ENCODE measurements at regions not wholly inside any gene's neighbourhood (a gene's known extent, or its start where the extent isn't known, plus 50 kb on each side); places are given as distances from the start of the nearest gene placed in this dataset.
"Not testable (repeated sequence)": the region's sequence is repeated elsewhere in the genome, so short reads cannot be mapped to it uniquely, and the experiment has no call there.

- TF ChIP-seq CTCF (IDR thresholded peaks at IDR 0.05) = no peak
- H3K79me2 ChIP-seq = no peaks in the 10 kb centered on the region
- H3K4me1 ChIP-seq = no peaks in the 10 kb centered on the region
- H3K9ac ChIP-seq = no peak overlapping the region
- no peaks in the 10 kb centered on the region for H3K36me3 ChIP-seq (ENCODE audit: control insufficient read depth, insufficient read depth, low read length)
- no peaks in the 10 kb centered on the region for H3K27me3 ChIP-seq (ENCODE audit: control insufficient read depth, insufficient read depth, low read length)
- no peak overlapping the region for H3K4me3 ChIP-seq (ENCODE audit: low read depth, low read length)
- H3K4me2 ChIP-seq (ENCODE audit: low read length) = no peak overlapping the region
- no peak overlapping the region for H3K27ac ChIP-seq
- H3K9me3 ChIP-seq (ENCODE audit: control insufficient read depth, low read length) = no peaks in the 10 kb centered on the region
- H2AFZ ChIP-seq = no peak overlapping the region
Measured at GRCh38 chr5:19274578-19274977, 713.4 kb downstream of the CDH18 start.

DNA sequence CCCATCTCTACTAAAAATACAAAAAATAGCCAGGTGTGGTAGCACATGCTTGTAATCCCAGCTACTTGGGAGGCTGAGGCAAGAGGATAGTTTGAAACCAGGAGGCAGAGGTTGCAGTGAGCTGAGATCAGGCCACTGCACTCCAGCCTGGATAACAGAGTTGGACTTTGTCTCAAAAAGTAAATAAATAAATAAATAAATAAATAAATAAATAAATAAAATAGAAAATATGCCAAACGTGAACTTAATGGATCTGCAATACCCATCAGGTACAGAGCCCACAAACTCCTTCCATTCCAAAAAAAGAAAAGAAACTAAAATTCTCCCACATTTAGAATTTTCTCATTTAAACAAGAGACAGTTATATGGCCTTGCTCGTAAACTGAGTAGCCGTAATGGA, 702.7 kb downstream of the CDH18 start:
- H3K9ac ChIP-seq = no peak overlapping the region
- H3K36me3 ChIP-seq (ENCODE audit: control insufficient read depth, insufficient read depth, low read length) = no peaks in the 10 kb centered on the region
- no peak for TF ChIP-seq CTCF (IDR thresholded peaks at IDR 0.05)
- no peak overlapping the region for H3K4me2 ChIP-seq (ENCODE audit: low read length)
- H3K4me3 ChIP-seq (ENCODE audit: low read depth, low read length) = no peak overlapping the region
- no peaks in the 10 kb centered on the region for H3K9me3 ChIP-seq (ENCODE audit: control insufficient read depth, low read length)
- no peak overlapping the region for H2AFZ ChIP-seq
- no peaks in the 10 kb centered on the region for H3K27me3 ChIP-seq (ENCODE audit: control insufficient read depth, insufficient read depth, low read length)
- H3K4me1 ChIP-seq = no peaks in the 10 kb centered on the region
- no peak overlapping the region for H3K27ac ChIP-seq
- H3K79me2 ChIP-seq = no peaks in the 10 kb centered on the region

DNA sequence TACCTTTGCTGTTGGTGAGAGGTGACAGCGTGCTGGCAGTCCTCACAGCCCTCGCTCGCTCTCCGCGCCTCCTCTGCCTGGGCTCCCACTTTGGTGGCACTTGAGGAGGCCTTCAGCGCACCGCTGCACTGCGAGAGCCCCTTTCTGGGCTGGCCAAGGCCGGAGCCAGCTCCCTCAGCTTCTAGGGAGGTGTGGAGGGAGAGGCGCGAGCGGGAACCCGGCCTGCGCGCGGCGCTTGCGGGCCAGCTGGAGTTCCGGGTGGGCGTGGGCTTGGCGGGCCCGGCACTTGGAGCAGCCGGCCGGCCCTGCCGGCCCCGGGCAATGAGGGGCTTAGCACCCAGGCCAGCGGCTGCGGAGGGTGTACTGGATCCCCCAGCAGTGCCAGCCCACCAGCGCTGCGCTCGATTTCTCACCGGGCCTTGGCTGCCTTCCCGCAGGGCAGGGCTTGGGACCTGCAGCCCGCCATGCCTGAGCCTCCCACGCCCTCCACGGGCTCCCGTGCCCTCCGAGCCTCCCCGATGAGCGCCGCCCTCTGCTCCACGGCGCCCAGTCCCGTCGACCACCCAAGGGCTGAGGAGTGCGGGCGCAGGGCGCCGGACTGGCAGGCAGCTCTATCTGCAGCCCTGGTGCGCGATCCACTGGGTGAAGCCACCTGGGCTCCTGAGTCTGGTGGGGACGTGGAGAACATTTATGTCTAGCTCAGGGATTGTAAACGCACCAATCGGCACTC, 700.3 kb downstream of the CDH18 start:
- not testable (repeated sequence) for H3K36me3 ChIP-seq (ENCODE audit: control insufficient read depth, insufficient read depth, low read length); H3K4me1 ChIP-seq

DNA sequence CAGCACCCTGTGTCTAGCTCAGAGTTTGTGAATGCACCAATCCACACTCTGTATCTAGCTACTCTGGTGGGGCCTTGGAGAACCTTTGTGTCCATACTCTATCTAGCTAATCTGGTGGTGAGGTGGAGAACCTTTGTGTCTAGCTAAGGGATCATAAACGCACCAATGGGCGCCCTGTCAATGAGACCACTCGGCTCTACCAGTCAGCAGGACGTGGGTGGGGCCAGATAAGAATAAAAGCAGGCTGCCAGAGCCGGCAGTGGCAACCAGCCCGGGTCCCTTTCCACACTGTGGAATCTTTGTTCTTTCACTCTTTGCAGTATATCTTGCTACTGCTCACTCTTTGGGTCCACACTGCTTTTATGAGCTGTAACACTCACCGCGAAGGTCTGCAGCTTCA, 699.7 kb downstream of the CDH18 start:
- H3K36me3 ChIP-seq (ENCODE audit: control insufficient read depth, insufficient read depth, low read length); H3K4me2 ChIP-seq (ENCODE audit: low read length); H3K4me1 ChIP-seq; H3K9ac ChIP-seq; H3K79me2 ChIP-seq; H3K27me3 ChIP-seq (ENCODE audit: control insufficient read depth, insufficient read depth, low read length); H3K4me3 ChIP-seq (ENCODE audit: low read depth, low read length); H3K27ac ChIP-seq; H2AFZ ChIP-seq; H3K9me3 ChIP-seq (ENCODE audit: control insufficient read depth, low read length): not testable (repeated sequence)

More for the DNA sequence above, 700.3 kb downstream of the CDH18 start:
- H3K27ac ChIP-seq; H2AFZ ChIP-seq; H3K4me2 ChIP-seq (ENCODE audit: low read length); H3K9me3 ChIP-seq (ENCODE audit: control insufficient read depth, low read length); H3K4me3 ChIP-seq (ENCODE audit: low read depth, low read length); H3K27me3 ChIP-seq (ENCODE audit: control insufficient read depth, insufficient read depth, low read length); H3K9ac ChIP-seq; H3K79me2 ChIP-seq: not testable (repeated sequence)

- Histone ChIP-seq H3K27me3 (ENCODE audit: control insufficient read depth, insufficient read depth, low read length) (no peaks in the 10 kb centered on the region), H3K36me3 (ENCODE audit: control insufficient read depth, insufficient read depth, low read length) (no peaks in the 10 kb centered on the region), H2AFZ (no peak overlapping the region), H3K9ac (no peak overlapping the region), H3K79me2 (no peaks in the 10 kb centered on the region), H3K4me2 (ENCODE audit: low read length) (no peak overlapping the region), H3K27ac (no peak overlapping the region), H3K4me3 (ENCODE audit: low read depth, low read length) (no peak overlapping the region), H3K9me3 (ENCODE audit: control insufficient read depth, low read length) (no peaks in the 10 kb centered on the region), H3K4me1 (no peaks in the 10 kb centered on the region)
- TF ChIP-seq CTCF (IDR thresholded peaks at IDR 0.05) = no peak
Measured at GRCh38 chr5:19297934-19298333, 690.1 kb downstream of the CDH18 start.

DNA sequence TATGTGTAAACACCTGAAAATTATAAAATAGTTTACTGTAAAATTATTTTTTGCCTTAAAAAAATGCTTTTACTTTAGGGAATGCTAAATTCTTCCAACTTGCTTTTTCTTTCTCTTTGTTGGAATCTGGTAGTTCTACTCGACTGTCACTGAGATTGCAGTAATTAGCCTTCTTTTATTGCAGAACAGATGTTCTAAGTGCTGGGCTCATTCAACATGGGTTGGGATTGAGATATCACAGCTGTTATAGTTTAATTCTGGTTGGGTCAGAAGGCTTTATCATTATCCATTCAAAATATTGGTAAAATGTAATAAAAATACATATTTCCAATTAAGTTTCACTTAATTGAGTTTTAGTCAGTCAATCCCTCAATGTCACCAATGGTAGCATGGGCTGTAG, 686.7 kb downstream of the CDH18 start:
- no peak overlapping the region for H3K27ac ChIP-seq
- no peak overlapping the region for H3K9ac ChIP-seq
- H3K4me1 ChIP-seq = no peaks in the 10 kb centered on the region
- no peaks in the 10 kb centered on the region for H3K27me3 ChIP-seq (ENCODE audit: control insufficient read depth, insufficient read depth, low read length)
- no peak for TF ChIP-seq CTCF (IDR thresholded peaks at IDR 0.05)
- no peak overlapping the region for H3K4me3 ChIP-seq (ENCODE audit: low read depth, low read length)
- H3K36me3 ChIP-seq (ENCODE audit: control insufficient read depth, insufficient read depth, low read length) = no peaks in the 10 kb centered on the region
- no peaks in the 10 kb centered on the region for H3K9me3 ChIP-seq (ENCODE audit: control insufficient read depth, low read length)
- no peak overlapping the region for H2AFZ ChIP-seq
- no peak overlapping the region for H3K4me2 ChIP-seq (ENCODE audit: low read length)
- no peaks in the 10 kb centered on the region for H3K79me2 ChIP-seq
